GM13976 (cell line): ENCODE measurements at regions not wholly inside any gene's neighbourhood (a gene's known extent, or its start where the extent isn't known, plus 50 kb on each side); places are given as distances from the start of the nearest gene placed in this dataset.
"Not testable (repeated sequence)": the region's sequence is repeated elsewhere in the genome, so short reads cannot be mapped to it uniquely, and the experiment has no call there.

ENCODE experiments used
- DNase-seq: peaks from one replicate; pipeline ENCODE4 v3.0.0; 2012; ENCODE audit warnings: low spot score
- in situ Hi-C: fragments of 300-500 bp; cut with MboI; formaldehyde crosslinking; loops from one replicate; pipeline ENCODE4 v1.12.0; 2022; ENCODE audit warnings: low sequenced_read_pairs, mixed read lengths, inconsistent platforms; ENCODE audit not compliant: unreplicated experiment
- TF ChIP-seq, protein P1 (sequence below): IDR thresholded peaks from 2 replicates; pipeline ENCODE4 v1.5.1; 2012; ENCODE audit warnings: borderline replicate concordance, mild to moderate bottlenecking; ENCODE audit not compliant: insufficient read depth; ENCODE audit errors: extremely low read depth, missing control alignments, control extremely low read depth

DNA sequence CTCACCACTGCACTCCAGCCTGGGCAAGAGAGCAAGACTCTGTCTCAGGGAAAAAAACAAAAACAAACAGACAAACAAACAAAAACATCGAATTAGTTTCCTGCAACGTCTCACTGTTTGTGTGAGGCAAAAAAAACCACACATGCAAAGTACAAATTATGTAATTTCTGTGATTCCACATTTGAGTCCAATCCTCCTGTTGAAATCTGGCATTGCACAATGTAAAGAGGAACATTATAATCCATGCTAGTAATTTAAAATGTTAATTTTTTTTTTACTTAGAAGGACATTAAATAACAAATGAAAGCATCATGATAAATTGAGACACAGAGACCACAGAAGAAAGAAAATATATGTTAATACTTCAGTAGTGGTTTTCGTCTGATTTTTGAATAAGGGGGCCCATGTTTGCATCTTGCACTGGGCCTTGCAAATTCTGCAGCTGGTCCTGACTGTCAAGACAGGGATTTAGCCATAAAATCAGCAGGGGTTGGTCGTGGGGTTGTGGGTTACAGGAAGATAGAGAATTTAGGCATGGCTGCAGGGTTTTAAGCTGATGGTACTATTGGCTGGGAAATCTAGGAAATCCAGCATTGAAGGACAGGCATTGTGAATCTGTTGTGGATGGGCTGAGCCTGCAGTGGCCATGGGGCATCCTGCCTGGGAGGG is 102.6 kb upstream of the ALDH3B2 start:
- TF ChIP-seq, protein P1, sequence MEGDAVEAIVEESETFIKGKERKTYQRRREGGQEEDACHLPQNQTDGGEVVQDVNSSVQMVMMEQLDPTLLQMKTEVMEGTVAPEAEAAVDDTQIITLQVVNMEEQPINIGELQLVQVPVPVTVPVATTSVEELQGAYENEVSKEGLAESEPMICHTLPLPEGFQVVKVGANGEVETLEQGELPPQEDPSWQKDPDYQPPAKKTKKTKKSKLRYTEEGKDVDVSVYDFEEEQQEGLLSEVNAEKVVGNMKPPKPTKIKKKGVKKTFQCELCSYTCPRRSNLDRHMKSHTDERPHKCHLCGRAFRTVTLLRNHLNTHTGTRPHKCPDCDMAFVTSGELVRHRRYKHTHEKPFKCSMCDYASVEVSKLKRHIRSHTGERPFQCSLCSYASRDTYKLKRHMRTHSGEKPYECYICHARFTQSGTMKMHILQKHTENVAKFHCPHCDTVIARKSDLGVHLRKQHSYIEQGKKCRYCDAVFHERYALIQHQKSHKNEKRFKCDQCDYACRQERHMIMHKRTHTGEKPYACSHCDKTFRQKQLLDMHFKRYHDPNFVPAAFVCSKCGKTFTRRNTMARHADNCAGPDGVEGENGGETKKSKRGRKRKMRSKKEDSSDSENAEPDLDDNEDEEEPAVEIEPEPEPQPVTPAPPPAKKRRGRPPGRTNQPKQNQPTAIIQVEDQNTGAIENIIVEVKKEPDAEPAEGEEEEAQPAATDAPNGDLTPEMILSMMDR = no peak
- DNase-seq = no peak
- in situ Hi-C loops = no loop called here

DNA sequence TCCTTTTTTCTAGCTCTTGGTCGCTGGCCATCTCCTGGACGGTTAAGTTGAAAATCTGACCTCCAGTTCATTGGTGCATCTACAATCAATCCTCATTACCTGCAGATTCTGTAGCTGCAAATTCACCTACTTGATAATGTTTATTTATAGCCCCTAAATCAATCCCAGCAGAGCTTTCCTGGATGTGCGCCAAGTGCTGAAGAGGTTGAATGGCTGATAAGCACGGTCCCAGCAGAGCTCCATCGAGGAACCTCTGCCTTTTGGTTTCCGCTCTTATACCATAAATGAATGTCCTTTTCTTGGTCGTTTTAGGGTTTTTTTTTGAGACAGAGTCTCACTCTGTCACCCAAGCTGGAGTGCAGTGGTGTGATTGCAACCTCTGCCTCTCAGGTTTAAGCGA is 99.8 kb upstream of the ALDH3B2 start:
- DNase-seq, in situ Hi-C loops: not testable (repeated sequence)

DNA sequence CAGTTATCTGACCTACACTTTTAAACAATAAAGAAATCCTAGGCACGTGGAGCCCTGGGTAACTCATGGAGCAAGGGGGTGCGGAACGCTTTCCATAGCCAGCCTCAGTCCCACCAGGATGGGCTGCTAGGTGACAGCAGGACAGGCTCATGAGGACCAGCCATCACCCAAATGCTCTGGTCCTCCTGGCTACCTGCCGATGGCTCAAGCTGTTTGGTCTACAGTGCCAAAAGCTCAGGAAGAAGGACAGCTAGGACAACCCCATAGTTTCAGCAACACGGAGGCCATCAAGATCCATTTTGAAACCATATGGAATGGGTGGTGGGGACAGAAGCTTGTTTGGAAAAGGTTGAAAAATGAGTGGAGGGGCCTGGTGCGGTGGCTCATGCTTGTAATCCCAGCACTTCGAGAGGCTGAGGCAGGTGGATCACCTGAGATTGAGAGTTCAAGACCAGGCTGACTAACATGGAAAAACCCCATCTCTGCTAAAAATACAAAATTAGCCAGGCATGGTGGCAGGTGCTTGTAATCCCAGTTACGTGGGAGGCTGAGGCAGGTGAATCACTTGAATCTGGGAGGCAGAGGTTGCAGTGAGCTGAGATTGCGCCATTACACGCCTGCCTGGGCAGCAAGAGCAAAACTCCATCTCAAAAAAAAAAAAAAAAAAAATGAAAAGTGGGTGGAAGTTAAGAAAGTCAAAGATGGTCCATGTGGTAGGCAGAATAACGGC is 93.7 kb upstream of the ALDH3B2 start:
- DNase-seq, in situ Hi-C loops: not testable (repeated sequence)

DNA sequence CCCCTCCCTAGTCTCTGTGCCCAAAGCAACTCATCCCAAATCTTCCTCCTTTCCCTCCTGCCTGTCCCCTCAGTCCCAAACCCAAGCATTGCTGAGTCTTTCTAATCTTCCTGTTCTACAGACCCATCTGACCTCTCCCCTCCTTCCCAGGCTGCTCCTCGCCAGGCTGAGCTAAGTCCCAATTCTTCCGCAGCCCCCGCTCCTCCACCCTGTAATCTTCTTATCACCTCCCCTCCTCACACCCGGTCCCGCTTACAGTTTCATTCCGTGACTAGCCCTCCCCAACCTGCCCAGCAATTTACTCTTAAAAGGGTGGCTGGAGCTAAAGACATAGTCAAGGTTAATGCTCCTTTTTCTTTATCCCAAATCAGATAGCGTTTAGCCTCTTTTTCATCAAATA is 86.8 kb upstream of the ALDH3B2 start:
- DNase-seq, in situ Hi-C loops: not testable (repeated sequence)

DNA sequence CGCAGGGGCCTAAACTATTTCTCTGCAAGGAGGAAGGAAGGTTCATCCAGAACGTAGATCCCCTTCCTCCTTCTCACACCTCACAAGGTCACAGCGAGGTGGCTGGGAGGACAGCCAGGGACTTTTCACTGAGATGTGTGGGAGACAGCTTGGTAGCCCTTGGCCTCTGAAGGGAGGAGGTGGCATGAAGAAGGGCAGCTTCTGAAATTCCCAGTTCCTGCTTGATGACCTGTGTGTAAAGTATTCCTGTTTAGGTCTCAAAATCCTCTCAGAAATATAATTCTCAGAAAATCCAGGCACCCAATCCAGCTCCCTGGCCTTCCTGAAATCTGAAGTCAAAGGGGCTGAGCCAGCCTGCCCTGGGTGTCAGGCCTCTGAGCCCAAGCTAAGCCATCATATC is 84.9 kb upstream of the ALDH3B2 start:
- in situ Hi-C loops, DNase-seq: not testable (repeated sequence)

DNA sequence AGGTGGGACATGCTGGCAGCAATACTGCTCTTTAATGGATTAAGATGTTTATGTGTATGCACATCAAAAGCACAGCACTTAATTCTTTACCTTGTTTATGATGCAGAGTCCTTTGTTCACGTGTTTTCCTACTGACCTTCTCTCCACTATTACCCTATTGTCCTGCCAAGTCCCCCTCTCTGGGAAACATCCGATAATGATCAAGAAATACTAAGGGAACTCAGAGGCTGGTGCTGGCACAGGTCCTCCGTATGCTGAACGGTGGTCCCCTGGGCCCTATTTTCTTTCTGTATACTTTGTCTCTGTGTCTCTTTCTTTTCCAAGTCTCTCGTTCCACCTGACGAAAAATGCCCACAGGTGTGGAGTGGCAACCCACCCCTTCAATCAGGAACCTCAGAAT is 84.0 kb upstream of the ALDH3B2 start:
- in situ Hi-C loops, DNase-seq: not testable (repeated sequence)

DNA sequence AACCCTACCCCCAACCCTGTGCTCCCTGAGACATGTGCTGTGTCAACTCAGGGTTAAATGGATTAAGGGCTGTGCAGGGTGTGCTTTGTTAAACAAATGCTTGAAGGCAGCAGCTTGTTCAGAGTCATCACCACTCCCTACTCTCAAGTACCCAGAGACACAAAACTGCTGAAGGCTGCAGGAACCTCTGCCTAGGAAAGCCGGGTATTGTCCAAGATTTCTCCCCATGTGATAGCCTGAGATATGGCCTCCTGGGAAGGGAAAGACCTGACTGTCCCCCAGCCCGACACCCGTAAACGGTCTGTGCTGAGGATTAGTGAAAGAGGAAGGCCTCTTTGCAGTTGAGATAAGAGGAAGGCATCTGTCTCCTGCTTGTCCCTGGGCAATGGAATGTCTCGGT is 83.6 kb upstream of the ALDH3B2 start:
- in situ Hi-C loops, DNase-seq: not testable (repeated sequence)

DNA sequence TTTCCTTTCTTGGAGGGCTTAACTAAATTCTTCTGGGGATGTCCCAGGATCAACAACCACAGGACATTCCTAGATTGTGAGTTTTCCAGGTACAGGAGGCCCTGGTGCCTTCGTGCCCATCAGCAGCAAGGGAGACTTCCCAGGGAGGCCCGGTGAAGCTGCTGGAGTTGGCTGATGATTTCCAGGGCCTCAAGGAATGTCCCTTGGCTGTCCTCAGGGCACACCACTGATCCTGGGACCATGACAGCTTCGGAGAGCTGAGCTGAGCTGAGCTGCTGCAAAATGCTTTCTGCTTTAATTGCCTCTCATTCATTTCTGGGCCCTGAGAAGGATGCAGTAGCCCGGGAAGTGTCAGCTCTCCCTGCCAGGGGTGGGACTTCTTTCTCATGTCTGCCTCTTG is 79.4 kb upstream of the ALDH3B2 start:
- DNase-seq, in situ Hi-C loops: not testable (repeated sequence)

DNA sequence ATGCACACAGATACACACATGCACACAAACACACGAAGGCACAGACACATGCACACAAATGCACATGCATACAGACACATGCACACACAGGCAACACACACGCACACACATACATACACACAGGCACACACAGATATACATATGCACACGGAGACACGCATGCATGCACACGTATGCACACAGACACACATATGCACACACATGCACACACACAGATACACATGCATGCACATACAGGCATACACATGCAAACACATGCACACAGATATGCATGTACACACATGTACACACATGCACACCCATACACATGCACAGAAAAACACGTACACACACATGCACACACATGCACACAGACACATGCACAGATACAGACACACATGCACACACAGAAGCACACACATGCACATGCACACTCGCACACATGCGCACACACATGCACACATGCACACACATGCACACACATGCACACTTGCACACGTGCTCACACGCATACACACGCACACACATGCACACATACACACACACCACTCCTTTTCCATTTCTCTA is 70.8 kb upstream of the ALDH3B2 start:
- TF ChIP-seq, protein P1 = no peak
- no peak for DNase-seq
- in situ Hi-C loops = no loop called here

DNA sequence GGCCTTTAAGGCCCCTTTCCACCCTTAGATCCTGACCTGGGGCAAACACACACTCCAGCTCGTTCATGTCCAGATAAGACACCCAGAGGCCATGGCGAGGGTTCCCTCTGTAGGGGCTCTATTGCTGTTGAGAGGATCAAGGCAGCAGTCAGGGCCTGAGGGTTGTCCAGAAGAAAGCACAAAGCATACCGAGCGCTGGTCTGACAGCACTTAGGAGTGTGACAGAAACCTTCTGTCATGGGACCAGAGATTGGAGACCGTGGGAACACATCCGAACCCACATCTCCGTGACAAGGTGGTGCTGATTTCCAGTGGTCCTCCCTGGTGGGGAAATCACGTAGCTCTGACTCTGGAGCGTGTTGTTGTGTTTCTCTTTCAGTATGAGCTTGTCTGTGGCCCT is 69.8 kb upstream of the ALDH3B2 start:
- in situ Hi-C loops, DNase-seq: not testable (repeated sequence)

DNA sequence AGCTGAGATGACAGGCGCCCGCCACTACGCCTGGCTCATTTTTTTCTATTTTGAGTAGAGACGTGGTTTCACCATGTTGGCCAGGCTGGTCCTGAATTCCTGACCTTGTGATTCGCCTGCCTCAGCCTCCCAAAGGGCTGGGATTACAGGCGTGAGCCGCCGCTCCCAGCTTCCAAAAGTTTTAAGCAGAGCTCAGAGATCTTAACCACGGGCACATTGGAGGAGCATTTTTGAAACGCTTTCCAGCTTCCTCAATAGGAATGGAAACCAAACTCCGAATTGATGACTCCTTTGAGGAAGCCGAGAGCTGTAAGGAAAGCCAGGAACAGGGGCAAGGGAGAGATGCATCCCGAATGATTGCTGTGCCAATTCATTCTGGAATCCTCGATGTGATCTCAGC is 63.8 kb upstream of the ALDH3B2 start:
- in situ Hi-C loops, DNase-seq: not testable (repeated sequence)

DNA sequence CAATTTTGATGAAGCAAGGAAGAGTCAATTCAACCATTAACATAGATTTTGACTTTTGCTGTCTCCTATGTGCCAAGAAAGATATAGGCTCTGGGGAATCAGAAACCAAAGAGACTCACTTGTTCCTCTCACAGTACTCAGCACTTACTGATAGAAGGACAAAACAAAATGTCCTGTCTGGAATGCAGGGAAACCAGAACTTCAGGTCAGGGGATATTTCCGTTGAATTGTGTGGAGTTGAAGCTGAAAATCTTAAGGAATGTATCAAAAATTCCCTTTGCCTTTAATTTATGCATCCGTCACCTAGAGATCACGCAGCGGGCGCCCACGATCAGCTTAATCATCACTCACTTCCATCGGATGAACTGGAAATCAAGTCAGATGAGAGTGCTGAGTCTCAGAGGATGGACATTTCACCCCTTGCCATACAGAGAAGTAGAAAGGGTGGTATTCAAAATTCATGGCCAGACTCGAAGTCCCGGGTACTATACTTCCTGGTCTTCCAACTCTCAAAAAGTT is 63.2 kb upstream of the ALDH3B2 start:
- in situ Hi-C loops = not testable (repeated sequence)

More for the DNA sequence above, 63.2 kb upstream of the ALDH3B2 start:
- DNase-seq = not testable (repeated sequence)
